HCT116 (cell line): ENCODE measurements at regions not wholly inside any gene's neighbourhood (a gene's known extent, or its start where the extent isn't known, plus 50 kb on each side); places are given as distances from the start of the nearest gene placed in this dataset.

Experiments
- ATAC-seq: fragments of 200-7000 bp; cut with Tn5 transposase; 2 replicates; pipeline ENCODE4 v1.9.1; 2020; ENCODE audit warnings: mild to moderate bottlenecking, moderate library complexity
- BruUV-seq: library from RNA; stranded (reverse); fragments of 400-500 nt; replicated peaks from 2 replicates; lab custom pipeline; 2021; lab: Mats Ljungman, UMichigan
- CTCF ChIA-PET: fragments of 300-600 bp; sonication (Branson Sonifier 250); formaldehyde crosslinking; loops from one replicate; lab custom pipeline; 2021; ENCODE audit warnings: antibody characterized with exemption; lab: Charles Lee
- POLR2A ChIA-PET: fragments of 300-600, 350-600 bp; sonication (Branson Sonifier 250); formaldehyde crosslinking; loops from one replicate; lab custom pipeline; 2021; ENCODE audit warnings: antibody characterized with exemption; lab: Charles Lee
- RAD21 ChIA-PET, 2 experiments: fragments of 300-600 bp; sonication (Branson Sonifier 250); formaldehyde crosslinking; loops; one replicate each; lab custom pipeline; 2023; ENCODE audit warnings: low total read pairs in 2 of 2; ENCODE audit not compliant: uncharacterized antibody in 2 of 2, unreplicated experiment in 2 of 2, low non-redundant PET in 1 of 2; lab: Charles Lee
- DNase-seq: peaks from one replicate; pipeline ENCODE4 v3.0.0-alpha.2; 2010; ENCODE audit warnings: low read depth, low spot score
- H2AFZ ChIP-seq: fragments of 200-600 bp; shearing (Covaris generic), sonication (generic); 2 replicates; pipeline ENCODE4 v1.6.1; 2017; ENCODE audit warnings: low read depth, mixed run types, mixed read lengths, antibody characterized with exemption, low read length; ENCODE audit not compliant: poor library complexity, severe bottlenecking
- H3K27ac ChIP-seq: 2 replicates; pipeline ENCODE4 v1.5.1; 2012; ENCODE audit warnings: low read depth, low read length
- H3K27me3 ChIP-seq: fragments of 200-600 bp; sonication (generic); 2 replicates; pipeline ENCODE4 v1.6.1; 2016; ENCODE audit warnings: mixed run types, low read length, mixed read lengths; ENCODE audit not compliant: insufficient read depth
- H3K36me3 ChIP-seq, 2 experiments: fragments of 200-500 bp in 1 of 2; fragments of 200-600 bp in 1 of 2; sonication (Bioruptor generic) in 1 of 2; sonication (generic) in 1 of 2; 2 replicates each; pipeline versions ENCODE4 v1.5.1 to v1.6.1; 2014 to 2016; ENCODE audit warnings: low read length in 2 of 2, inconsistent platforms in 1 of 2, mixed read lengths in 1 of 2, mixed run types in 1 of 2; ENCODE audit not compliant: insufficient read depth in 2 of 2, control insufficient read depth in 1 of 2
- H3K4me1 ChIP-seq, 2 experiments: fragments of 200-600 bp in 1 of 2; sonication (generic) in 1 of 2; 2 replicates each; pipeline versions ENCODE4 v1.5.1 to v1.6.1; 2012 to 2017; ENCODE audit warnings: low read length in 2 of 2, inconsistent platforms in 1 of 2, mild to moderate bottlenecking in 1 of 2, mixed read lengths in 1 of 2, mixed run types in 1 of 2, moderate library complexity in 1 of 2; ENCODE audit not compliant: insufficient read depth in 2 of 2, control insufficient read depth in 1 of 2
- H3K4me2 ChIP-seq: fragments of 200-600 bp; sonication (generic); 2 replicates; pipeline ENCODE4 v1.6.1; 2017; ENCODE audit warnings: mixed run types, low read length, mixed read lengths
- H3K4me3 ChIP-seq, 2 experiments: fragments of 200-600 bp in 1 of 2; sonication (generic) in 1 of 2; replicated peaks in 1 of 2; 2 replicates each; pipeline ENCODE4 v1.5.1; 2011 to 2016; ENCODE audit warnings: low read length in 2 of 2, control low read depth in 1 of 2, low read depth in 1 of 2, mild to moderate bottlenecking in 1 of 2, mixed read lengths in 1 of 2, mixed run types in 1 of 2
- H3K79me2 ChIP-seq: fragments of 200-600 bp; sonication (generic); 2 replicates; pipeline ENCODE4 v1.6.1; 2017; ENCODE audit warnings: mild to moderate bottlenecking, mixed run types, low read length, moderate library complexity, mixed read lengths; ENCODE audit not compliant: insufficient read depth
- H3K9ac ChIP-seq: fragments of 200-600 bp; sonication (generic); 2 replicates; pipeline ENCODE4 v1.6.1; 2016; ENCODE audit warnings: low read length, mixed read lengths
- H3K9me2 ChIP-seq: fragments of 200-600 bp; sonication (generic), shearing (Covaris generic); 2 replicates; pipeline ENCODE4 v1.6.1; 2017; ENCODE audit warnings: mixed run types, mild to moderate bottlenecking, moderate library complexity; ENCODE audit not compliant: insufficient read depth
- H3K9me3 ChIP-seq, 2 experiments: fragments of 200-500 bp in 1 of 2; fragments of 200-600 bp in 1 of 2; sonication (Bioruptor generic) in 1 of 2; sonication (generic) in 1 of 2; 2 replicates each; pipeline ENCODE4 v1.6.1; 2014 to 2017; ENCODE audit warnings: low read length in 2 of 2, mixed read lengths in 2 of 2, inconsistent platforms in 1 of 2, low read depth in 1 of 2, mild to moderate bottlenecking in 1 of 2, mixed run types in 1 of 2, moderate library complexity in 1 of 2; ENCODE audit not compliant: control insufficient read depth in 1 of 2, insufficient read depth in 1 of 2
- H4K20me1 ChIP-seq: fragments of 200-600 bp; sonication (generic), shearing (Covaris generic); 2 replicates; pipeline ENCODE4 v1.6.1; 2017; ENCODE audit warnings: mixed run types, mild to moderate bottlenecking, moderate library complexity; ENCODE audit not compliant: insufficient read depth
- EZH2phosphoT487 ChIP-seq: fragments of 200-600 bp; IDR thresholded peaks from 2 replicates; pipeline ENCODE4 v1.6.1; 2018; ENCODE audit warnings: antibody characterized with exemption, borderline replicate concordance
- intact Hi-C: fragments of 100-400 bp; cut with micrococcal nuclease; formaldehyde crosslinking; loops from 2 replicates; pipeline ENCODE4 v1.10.0; 2022
- TF ChIP-seq, protein P1 (sequence below): IDR thresholded peaks from 2 replicates; pipeline ENCODE4 v1.6.1; 2011; ENCODE audit warnings: mild to moderate bottlenecking, low read length, moderate library complexity; ENCODE audit not compliant: insufficient replicate concordance; ENCODE audit errors: extremely low read depth

DNA sequence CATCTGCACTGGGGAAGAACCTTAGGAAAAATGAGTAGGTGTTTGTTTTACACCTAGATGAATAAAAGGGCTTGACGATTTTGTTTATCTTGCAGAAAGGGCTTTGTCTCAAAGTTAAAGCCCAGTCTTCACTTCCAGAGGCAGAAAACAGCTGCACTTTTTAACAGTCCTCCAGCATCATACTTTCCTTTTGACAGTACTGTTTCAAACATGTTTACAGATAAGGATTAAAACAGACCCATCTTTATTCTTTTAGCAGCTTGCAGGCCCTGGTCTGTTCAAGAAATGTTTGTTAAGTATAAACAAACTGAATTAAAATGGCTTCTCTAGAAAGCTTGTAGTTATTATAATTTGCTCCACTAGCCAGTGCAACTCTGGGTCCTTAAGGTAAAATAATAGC, 374.2 kb downstream of the EPHA7 start:
- Histone ChIP-seq H3K36me3 (no peaks in the 10 kb centered on the region), H2AFZ (no peak overlapping the region), H3K9ac (no peak overlapping the region), H3K9me2 (no peaks in the 10 kb centered on the region), H3K9me3 (peaks cover 3% of the 10 kb centered on the region in 2 experiments; a peak in 2 of 4 replicates), H3K27ac (no peak overlapping the region), H3K4me1 (no peaks in the 10 kb centered on the region), H3K79me2 (no peaks in the 10 kb centered on the region), H3K4me2 (no peak overlapping the region), H3K27me3 (no peaks in the 10 kb centered on the region), H4K20me1 (no peaks in the 10 kb centered on the region), H3K4me3 (no peak overlapping the region)
- RAD21 ChIA-PET: no interaction called here
- POLR2A ChIA-PET: no interaction called here
- CTCF ChIA-PET: no interaction called here
- ATAC-seq (no peak), DNase-seq (no peak)
- intact Hi-C loops: no loop called here
- TF ChIP-seq, protein P1, sequence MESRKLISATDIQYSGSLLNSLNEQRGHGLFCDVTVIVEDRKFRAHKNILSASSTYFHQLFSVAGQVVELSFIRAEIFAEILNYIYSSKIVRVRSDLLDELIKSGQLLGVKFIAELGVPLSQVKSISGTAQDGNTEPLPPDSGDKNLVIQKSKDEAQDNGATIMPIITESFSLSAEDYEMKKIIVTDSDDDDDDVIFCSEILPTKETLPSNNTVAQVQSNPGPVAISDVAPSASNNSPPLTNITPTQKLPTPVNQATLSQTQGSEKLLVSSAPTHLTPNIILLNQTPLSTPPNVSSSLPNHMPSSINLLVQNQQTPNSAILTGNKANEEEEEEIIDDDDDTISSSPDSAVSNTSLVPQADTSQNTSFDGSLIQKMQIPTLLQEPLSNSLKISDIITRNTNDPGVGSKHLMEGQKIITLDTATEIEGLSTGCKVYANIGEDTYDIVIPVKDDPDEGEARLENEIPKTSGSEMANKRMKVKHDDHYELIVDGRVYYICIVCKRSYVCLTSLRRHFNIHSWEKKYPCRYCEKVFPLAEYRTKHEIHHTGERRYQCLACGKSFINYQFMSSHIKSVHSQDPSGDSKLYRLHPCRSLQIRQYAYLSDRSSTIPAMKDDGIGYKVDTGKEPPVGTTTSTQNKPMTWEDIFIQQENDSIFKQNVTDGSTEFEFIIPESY: no peak
- BruUV-seq: no TSS peak

GRCh38 chr6:93040375-93040774, 379.0 kb downstream of the EPHA7 start:
- Histone ChIP-seq H3K9me3 (peaks cover 3 to 19% of the 10 kb centered on the region in 2 experiments; a peak in 2 of 4 replicates), H2AFZ (no peak overlapping the region), H3K36me3 (no peaks in the 10 kb centered on the region), H3K9me2 (no peaks in the 10 kb centered on the region), H3K9ac (no peak overlapping the region), H3K79me2 (no peaks in the 10 kb centered on the region), H3K27ac (no peak overlapping the region), H3K4me3 (no peak overlapping the region), H3K27me3 (no peaks in the 10 kb centered on the region), H3K4me1 (no peaks in the 10 kb centered on the region), H4K20me1 (no peaks in the 10 kb centered on the region), H3K4me2 (no peak overlapping the region)
- ChIA-PET POLR2A (no interaction called here), RAD21 (no interaction called here), CTCF (no interaction called here)
- no peak for TF ChIP-seq EZH2phosphoT487
- intact Hi-C loops: no loop called here
- DNase-seq (no peak), ATAC-seq (no peak)
- no TSS peak for BruUV-seq
